Prostate gland (tissue), 2 donors: ENCODE measurements at regions not wholly inside any gene's neighbourhood (a gene's known extent, or its start where the extent isn't known, plus 50 kb on each side); places are given as distances from the start of the nearest gene placed in this dataset.

ENCODE experiments used
- CTCF ChIP-seq, 4 experiments: fragments of 200-600 bp in 2 of 4; fragments of 450-650 bp in 2 of 4; sonication (generic) in 2 of 4; IDR thresholded peaks; 1 replicate in 3 of 4; 2 replicates in 1 of 4; pipeline ENCODE4 v1.5.1; 2016 to 2019; ENCODE audit warnings: antibody characterized with exemption in 4 of 4, mild to moderate bottlenecking in 2 of 4, moderate library complexity in 2 of 4
- POLR2A ChIP-seq: fragments of 450-650 bp; IDR thresholded peaks from one replicate; pipeline ENCODE4 v1.6.1; 2016; ENCODE audit warnings: antibody characterized with exemption, mild to moderate bottlenecking

- TF ChIP-seq CTCF (IDR thresholded peaks at IDR 0.05) (no peak), POLR2A (no peak)
These were observed 106.9 kb downstream of the PRL start for GRCh38 chr6:22189946-22190345.
